GM12878 (cell line): ENCODE measurements at regions not wholly inside any gene's neighbourhood (a gene's known extent, or its start where the extent isn't known, plus 50 kb on each side); places are given as distances from the start of the nearest gene placed in this dataset.

Experiments used
- ATAC-seq: fragments of 200-7000 bp; cut with Tn5 transposase; 3 replicates; pipeline ENCODE4 v1.9.1; 2020; ENCODE audit warnings: mild to moderate bottlenecking, moderate library complexity
- BruUV-seq: library from RNA; stranded (reverse); fragments of 400-500 nt; replicated peaks from 2 replicates; lab custom pipeline; 2021; lab: Mats Ljungman, UMichigan
- CTCF ChIA-PET: fragments of 300-600 bp; sonication (Branson Sonifier 250); formaldehyde crosslinking; extraction: SDS; loops from one replicate; lab custom pipeline; 2021; ENCODE audit warnings: inconsistent platforms; lab: Yijun Ruan, JAX
- POLR2A ChIA-PET: fragments of 350-600 bp; formaldehyde crosslinking; extraction: SDS; loops from one replicate; lab custom pipeline; 2021; ENCODE audit warnings: inconsistent platforms; lab: Charles Lee
- RAD21 ChIA-PET: fragments of 300-600 bp; sonication (Branson Sonifier 250); formaldehyde crosslinking; loops from one replicate; lab custom pipeline; 2023; ENCODE audit warnings: antibody characterized with exemption; ENCODE audit not compliant: unreplicated experiment; lab: Charles Lee
- SMC1A ChIA-PET: fragments of 300-600 bp; sonication (Branson Sonifier 250); formaldehyde crosslinking; loops from one replicate; lab custom pipeline; 2023; ENCODE audit not compliant: unreplicated experiment, uncharacterized antibody; lab: Charles Lee
- DNase-seq: peaks from one replicate; pipeline ENCODE4 v3.0.0-alpha.2; 2011; ENCODE audit warnings: low read depth, low spot score
- FAIRE-seq: peaks from 3 replicates; lab custom pipeline; 2011; peaks lifted over from hg19 to GRCh38; lab: Jason Lieb, UNC
- H2AFZ ChIP-seq: 2 replicates; pipeline ENCODE4 v1.6.0; 2011; ENCODE audit warnings: low read depth, low read length, control low read depth; ENCODE audit not compliant: control insufficient read depth
- H3K27ac ChIP-seq: 2 replicates; pipeline ENCODE4 v1.5.1; 2011; ENCODE audit warnings: control low read depth; ENCODE audit not compliant: control insufficient read depth, insufficient read depth
- H3K27me3 ChIP-seq, 2 experiments: replicated peaks in 1 of 2; 2 replicates each; pipeline versions ENCODE4 v1.6.0 to v1.6.1; 2011; ENCODE audit warnings: low read length in 1 of 2; ENCODE audit not compliant: control insufficient read depth in 2 of 2, insufficient read depth in 2 of 2
- H3K36me3 ChIP-seq, 2 experiments: 2 replicates each; pipeline ENCODE4 v1.5.1; 2011; ENCODE audit warnings: low read length in 1 of 2; ENCODE audit not compliant: control insufficient read depth in 2 of 2, insufficient read depth in 2 of 2
- H3K4me1 ChIP-seq: 2 replicates; pipeline ENCODE4 v1.6.1; 2011; ENCODE audit warnings: mild to moderate bottlenecking, low read length, moderate library complexity, mixed read lengths; ENCODE audit not compliant: control insufficient read depth, insufficient read depth
- H3K4me2 ChIP-seq: 2 replicates; pipeline ENCODE4 v1.6.0; 2011; ENCODE audit warnings: control low read depth; ENCODE audit not compliant: control insufficient read depth, insufficient read depth
- H3K4me3 ChIP-seq: fragments of 200-600 bp; sonication (generic); 2 replicates; pipeline ENCODE4 v1.5.1; 2016
- H3K79me2 ChIP-seq: 2 replicates; pipeline ENCODE4 v1.6.0; 2011; ENCODE audit warnings: low read length; ENCODE audit not compliant: control insufficient read depth, insufficient read depth
- H3K9ac ChIP-seq: 2 replicates; pipeline ENCODE4 v1.8.0; 2011; ENCODE audit warnings: low read length, control low read depth, mixed read lengths; ENCODE audit not compliant: control insufficient read depth, insufficient read depth
- H3K9me3 ChIP-seq: replicated peaks from 3 replicates; pipeline ENCODE4 v1.5.1; 2011; ENCODE audit warnings: mild to moderate bottlenecking, low read length; ENCODE audit not compliant: control insufficient read depth, insufficient read depth
- H4K20me1 ChIP-seq: 2 replicates; pipeline ENCODE4 v1.6.0; 2011; ENCODE audit not compliant: control insufficient read depth, insufficient read depth
- LARP7 ChIP-seq: fragments of 450-650 bp; IDR thresholded peaks from 2 replicates; pipeline ENCODE4 v1.6.1; 2017; ENCODE audit warnings: mild to moderate bottlenecking
- NR2C1 ChIP-seq: fragments of 450-650 bp; IDR thresholded peaks from 2 replicates; pipeline ENCODE4 v1.6.1; 2017; ENCODE audit warnings: antibody characterized with exemption, mild to moderate bottlenecking, moderate library complexity
- PKNOX1 ChIP-seq: fragments of 450-650 bp; IDR thresholded peaks from 2 replicates; pipeline ENCODE4 v1.6.1; 2016; ENCODE audit warnings: mild to moderate bottlenecking
- POLR2AphosphoS5 ChIP-seq: IDR thresholded peaks from 2 replicates; pipeline ENCODE4 v1.6.1; 2011; ENCODE audit warnings: mild to moderate bottlenecking, low read length, inconsistent platforms
- RB1 ChIP-seq: fragments of 450-650 bp; formaldehyde crosslinking; IDR thresholded peaks from 2 replicates; pipeline ENCODE4 v1.6.1; 2017; ENCODE audit warnings: mild to moderate bottlenecking, borderline replicate concordance
- SUZ12 ChIP-seq: fragments of 200-600 bp; sonication (generic); IDR thresholded peaks from one replicate; pipeline ENCODE4 v1.6.1; 2018; ENCODE audit warnings: antibody characterized with exemption, mild to moderate bottlenecking; ENCODE audit not compliant: unreplicated experiment
- whole genome bisulfite sequencing: methylation state at CpG from one replicate; pipeline ENCODE4 v1.1.6; 2016; ENCODE audit warnings: low lambda C conversion rate; ENCODE audit not compliant: insufficient replicate concordance, insufficient coverage; ENCODE audit errors: missing lambda C conversion rate; 5-methylcytosine and 5-hydroxymethylcytosine counted together
- in situ Hi-C: fragments of 300-500 bp; cut with MboI; formaldehyde crosslinking; loops from 9 replicates; pipeline ENCODE4 v1.14.3; 2018; ENCODE audit warnings: mixed read lengths
- intact Hi-C: fragments of 100-400 bp; cut with micrococcal nuclease; formaldehyde crosslinking; loops from one replicate; pipeline ENCODE4 v1.14.2; 2022; ENCODE audit not compliant: unreplicated experiment
- TF ChIP-seq, protein P1 (sequence below): fragments of 450-650 bp; formaldehyde crosslinking; IDR thresholded peaks from 2 replicates; pipeline ENCODE4 v1.4.0; 2020; ENCODE audit warnings: mild to moderate bottlenecking, moderate library complexity

- TF ChIP-seq, protein P1, sequence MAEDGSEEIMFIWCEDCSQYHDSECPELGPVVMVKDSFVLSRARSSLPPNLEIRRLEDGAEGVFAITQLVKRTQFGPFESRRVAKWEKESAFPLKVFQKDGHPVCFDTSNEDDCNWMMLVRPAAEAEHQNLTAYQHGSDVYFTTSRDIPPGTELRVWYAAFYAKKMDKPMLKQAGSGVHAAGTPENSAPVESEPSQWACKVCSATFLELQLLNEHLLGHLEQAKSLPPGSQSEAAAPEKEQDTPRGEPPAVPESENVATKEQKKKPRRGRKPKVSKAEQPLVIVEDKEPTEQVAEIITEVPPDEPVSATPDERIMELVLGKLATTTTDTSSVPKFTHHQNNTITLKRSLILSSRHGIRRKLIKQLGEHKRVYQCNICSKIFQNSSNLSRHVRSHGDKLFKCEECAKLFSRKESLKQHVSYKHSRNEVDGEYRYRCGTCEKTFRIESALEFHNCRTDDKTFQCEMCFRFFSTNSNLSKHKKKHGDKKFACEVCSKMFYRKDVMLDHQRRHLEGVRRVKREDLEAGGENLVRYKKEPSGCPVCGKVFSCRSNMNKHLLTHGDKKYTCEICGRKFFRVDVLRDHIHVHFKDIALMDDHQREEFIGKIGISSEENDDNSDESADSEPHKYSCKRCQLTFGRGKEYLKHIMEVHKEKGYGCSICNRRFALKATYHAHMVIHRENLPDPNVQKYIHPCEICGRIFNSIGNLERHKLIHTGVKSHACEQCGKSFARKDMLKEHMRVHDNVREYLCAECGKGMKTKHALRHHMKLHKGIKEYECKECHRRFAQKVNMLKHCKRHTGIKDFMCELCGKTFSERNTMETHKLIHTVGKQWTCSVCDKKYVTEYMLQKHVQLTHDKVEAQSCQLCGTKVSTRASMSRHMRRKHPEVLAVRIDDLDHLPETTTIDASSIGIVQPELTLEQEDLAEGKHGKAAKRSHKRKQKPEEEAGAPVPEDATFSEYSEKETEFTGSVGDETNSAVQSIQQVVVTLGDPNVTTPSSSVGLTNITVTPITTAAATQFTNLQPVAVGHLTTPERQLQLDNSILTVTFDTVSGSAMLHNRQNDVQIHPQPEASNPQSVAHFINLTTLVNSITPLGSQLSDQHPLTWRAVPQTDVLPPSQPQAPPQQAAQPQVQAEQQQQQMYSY (CRISPR knock-in tag) = no peak
- TF ChIP-seq NR2C1 (no peak), SUZ12 (no peak), RB1 (no peak), LARP7 (no peak)
Measured at GRCh38 chr4:189187531-189188052, 753.1 kb upstream of the FRG1 start (continued).

DNA sequence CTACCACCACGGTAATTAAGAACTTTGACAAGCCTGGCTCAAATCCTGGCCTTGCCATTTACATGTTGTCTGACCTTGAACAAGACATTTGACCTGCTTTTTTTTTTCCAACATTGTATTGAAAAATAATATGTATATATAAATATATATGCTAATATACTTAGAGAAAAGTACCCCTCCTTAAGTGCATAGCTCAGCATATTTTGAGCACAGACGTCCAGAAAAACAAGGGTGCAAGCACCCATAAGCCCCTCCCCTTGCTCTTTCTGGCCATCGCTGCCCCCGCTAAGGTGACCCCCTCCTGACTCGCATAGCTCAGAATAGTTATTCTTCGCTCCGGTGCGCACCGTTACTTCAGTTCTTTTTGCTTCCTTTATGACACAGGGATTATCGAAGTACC lies 742.0 kb upstream of the FRG1 start:
- Histone ChIP-seq H3K4me2 (no peak overlapping the region), H3K36me3 (no peaks in the 10 kb centered on the region), H3K4me1 (no peaks in the 10 kb centered on the region), H3K9me3 (no peaks in the 10 kb centered on the region), H2AFZ (no peak overlapping the region), H4K20me1 (no peaks in the 10 kb centered on the region), H3K27me3 (no peaks in the 10 kb centered on the region), H3K4me3 (no peak overlapping the region), H3K27ac (no peak overlapping the region), H3K9ac (no peak overlapping the region), H3K79me2 (no peaks in the 10 kb centered on the region)
- DNase-seq (no peak), FAIRE-seq (no peak), ATAC-seq (no peak)
- intact Hi-C loops (no loop called here), in situ Hi-C loops (no loop called here)
- TF ChIP-seq POLR2AphosphoS5 (no peak), PKNOX1 (no peak)
- ChIA-PET POLR2A (no interaction called here), CTCF (no interaction called here), SMC1A (no interaction called here), RAD21 (no interaction called here)
- WGBS = 62% methylated on average over 10 of the region's 10 CpGs
- BruUV-seq = no TSS peak
